ENCODE measurements at regions not wholly inside any gene's neighbourhood (a gene's known extent, or its start where the extent isn't known, plus 50 kb on each side); places are given as distances from the start of the nearest gene placed in this dataset.

DNA sequence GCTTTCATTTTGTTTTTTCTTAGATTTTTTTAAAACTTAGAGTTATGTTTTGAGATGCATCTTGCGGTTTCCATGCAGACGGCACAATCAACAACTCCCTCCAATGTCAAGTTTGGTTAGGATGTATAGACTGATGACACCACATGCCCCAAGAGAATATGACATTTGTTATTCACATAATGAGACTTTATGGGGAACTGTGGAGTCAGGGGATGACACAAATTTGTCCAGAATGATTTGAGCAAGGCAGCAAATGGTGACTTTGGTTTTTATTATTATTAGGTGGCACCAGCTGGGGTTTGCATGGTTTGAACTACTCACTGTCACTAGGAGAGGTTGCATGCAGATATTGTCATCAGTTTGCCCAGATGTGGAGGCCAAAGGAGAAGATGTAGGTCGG is 461.8 kb upstream of the PRKX start (continued):
- TF ChIP-seq, protein P1, sequence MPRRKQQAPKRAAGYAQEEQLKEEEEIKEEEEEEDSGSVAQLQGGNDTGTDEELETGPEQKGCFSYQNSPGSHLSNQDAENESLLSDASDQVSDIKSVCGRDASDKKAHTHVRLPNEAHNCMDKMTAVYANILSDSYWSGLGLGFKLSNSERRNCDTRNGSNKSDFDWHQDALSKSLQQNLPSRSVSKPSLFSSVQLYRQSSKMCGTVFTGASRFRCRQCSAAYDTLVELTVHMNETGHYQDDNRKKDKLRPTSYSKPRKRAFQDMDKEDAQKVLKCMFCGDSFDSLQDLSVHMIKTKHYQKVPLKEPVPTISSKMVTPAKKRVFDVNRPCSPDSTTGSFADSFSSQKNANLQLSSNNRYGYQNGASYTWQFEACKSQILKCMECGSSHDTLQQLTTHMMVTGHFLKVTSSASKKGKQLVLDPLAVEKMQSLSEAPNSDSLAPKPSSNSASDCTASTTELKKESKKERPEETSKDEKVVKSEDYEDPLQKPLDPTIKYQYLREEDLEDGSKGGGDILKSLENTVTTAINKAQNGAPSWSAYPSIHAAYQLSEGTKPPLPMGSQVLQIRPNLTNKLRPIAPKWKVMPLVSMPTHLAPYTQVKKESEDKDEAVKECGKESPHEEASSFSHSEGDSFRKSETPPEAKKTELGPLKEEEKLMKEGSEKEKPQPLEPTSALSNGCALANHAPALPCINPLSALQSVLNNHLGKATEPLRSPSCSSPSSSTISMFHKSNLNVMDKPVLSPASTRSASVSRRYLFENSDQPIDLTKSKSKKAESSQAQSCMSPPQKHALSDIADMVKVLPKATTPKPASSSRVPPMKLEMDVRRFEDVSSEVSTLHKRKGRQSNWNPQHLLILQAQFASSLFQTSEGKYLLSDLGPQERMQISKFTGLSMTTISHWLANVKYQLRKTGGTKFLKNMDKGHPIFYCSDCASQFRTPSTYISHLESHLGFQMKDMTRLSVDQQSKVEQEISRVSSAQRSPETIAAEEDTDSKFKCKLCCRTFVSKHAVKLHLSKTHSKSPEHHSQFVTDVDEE (CRISPR knock-in tag; IDR thresholded peaks at IDR 0.05) = no peak
- TF ChIP-seq CSDC2 (CRISPR knock-in tag; IDR thresholded peaks at IDR 0.05) (no peak), ZC3H10 (CRISPR knock-in tag; IDR thresholded peaks at IDR 0.05) (no peak), OSR1 (CRISPR knock-in tag; IDR thresholded peaks at IDR 0.05) (no peak), TCF4 (CRISPR knock-in tag; IDR thresholded peaks at IDR 0.05; ENCODE audit: borderline replicate concordance) (no peak)
- TF ChIP-seq, protein P2, sequence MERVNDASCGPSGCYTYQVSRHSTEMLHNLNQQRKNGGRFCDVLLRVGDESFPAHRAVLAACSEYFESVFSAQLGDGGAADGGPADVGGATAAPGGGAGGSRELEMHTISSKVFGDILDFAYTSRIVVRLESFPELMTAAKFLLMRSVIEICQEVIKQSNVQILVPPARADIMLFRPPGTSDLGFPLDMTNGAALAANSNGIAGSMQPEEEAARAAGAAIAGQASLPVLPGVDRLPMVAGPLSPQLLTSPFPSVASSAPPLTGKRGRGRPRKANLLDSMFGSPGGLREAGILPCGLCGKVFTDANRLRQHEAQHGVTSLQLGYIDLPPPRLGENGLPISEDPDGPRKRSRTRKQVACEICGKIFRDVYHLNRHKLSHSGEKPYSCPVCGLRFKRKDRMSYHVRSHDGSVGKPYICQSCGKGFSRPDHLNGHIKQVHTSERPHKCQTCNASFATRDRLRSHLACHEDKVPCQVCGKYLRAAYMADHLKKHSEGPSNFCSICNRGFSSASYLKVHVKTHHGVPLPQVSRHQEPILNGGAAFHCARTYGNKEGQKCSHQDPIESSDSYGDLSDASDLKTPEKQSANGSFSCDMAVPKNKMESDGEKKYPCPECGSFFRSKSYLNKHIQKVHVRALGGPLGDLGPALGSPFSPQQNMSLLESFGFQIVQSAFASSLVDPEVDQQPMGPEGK (CRISPR knock-in tag; IDR thresholded peaks at IDR 0.05; ENCODE audit: borderline replicate concordance) = no peak

DNA sequence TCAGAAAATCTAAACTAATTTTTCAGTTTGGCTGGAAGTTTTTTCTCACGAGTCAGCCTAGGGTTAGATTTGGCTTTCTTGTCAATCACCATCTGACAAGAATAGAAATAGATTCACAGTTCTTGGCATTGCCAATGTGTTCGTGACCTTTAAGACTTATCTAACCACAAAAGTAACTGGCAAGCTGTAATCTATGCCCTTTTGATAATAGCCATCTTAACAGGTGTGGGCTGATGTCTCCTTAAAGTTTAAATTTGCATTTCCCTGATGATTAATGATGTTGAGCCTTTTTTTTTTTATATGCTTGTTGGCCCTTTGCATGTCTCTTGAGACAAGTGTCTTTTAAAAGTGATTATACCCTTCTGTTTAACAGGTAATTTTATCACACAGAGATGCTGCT is 460.3 kb upstream of the PRKX start:
- TF ChIP-seq, protein P3, sequence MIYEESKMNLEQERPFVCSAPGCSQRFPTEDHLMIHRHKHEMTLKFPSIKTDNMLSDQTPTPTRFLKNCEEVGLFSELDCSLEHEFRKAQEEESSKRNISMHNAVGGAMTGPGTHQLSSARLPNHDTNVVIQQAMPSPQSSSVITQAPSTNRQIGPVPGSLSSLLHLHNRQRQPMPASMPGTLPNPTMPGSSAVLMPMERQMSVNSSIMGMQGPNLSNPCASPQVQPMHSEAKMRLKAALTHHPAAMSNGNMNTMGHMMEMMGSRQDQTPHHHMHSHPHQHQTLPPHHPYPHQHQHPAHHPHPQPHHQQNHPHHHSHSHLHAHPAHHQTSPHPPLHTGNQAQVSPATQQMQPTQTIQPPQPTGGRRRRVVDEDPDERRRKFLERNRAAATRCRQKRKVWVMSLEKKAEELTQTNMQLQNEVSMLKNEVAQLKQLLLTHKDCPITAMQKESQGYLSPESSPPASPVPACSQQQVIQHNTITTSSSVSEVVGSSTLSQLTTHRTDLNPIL (CRISPR knock-in tag; IDR thresholded peaks at IDR 0.05; ENCODE audit: low read depth) = no peak
- TF ChIP-seq RARB (CRISPR knock-in tag; IDR thresholded peaks at IDR 0.05) (no peak), ZC3H10 (CRISPR knock-in tag; IDR thresholded peaks at IDR 0.05) (no peak), ESRRG (CRISPR knock-in tag; IDR thresholded peaks at IDR 0.05) (no peak), ZNF565 (CRISPR knock-in tag; conservative IDR thresholded peaks at IDR 0.05; ENCODE audit: low read depth) (no peak), TCF4 (CRISPR knock-in tag; IDR thresholded peaks at IDR 0.05; ENCODE audit: borderline replicate concordance) (no peak), ISL1 (CRISPR knock-in tag; IDR thresholded peaks at IDR 0.05) (no peak), CSDC2 (CRISPR knock-in tag; IDR thresholded peaks at IDR 0.05) (no peak), BACH2 (CRISPR knock-in tag; IDR thresholded peaks at IDR 0.05; ENCODE audit: borderline replicate concordance) (no peak), ZFP3 (CRISPR knock-in tag; IDR thresholded peaks at IDR 0.05) (no peak), ZNF70 (CRISPR knock-in tag; IDR thresholded peaks at IDR 0.05) (no peak), ARNTL (CRISPR knock-in tag; IDR thresholded peaks at IDR 0.05; ENCODE audit: borderline replicate concordance, low read depth) (no peak), ZFP30 (CRISPR knock-in tag; IDR thresholded peaks at IDR 0.05) (no peak), ZNF8 (CRISPR knock-in tag; IDR thresholded peaks at IDR 0.05) (no peak), TOX (CRISPR knock-in tag; IDR thresholded peaks at IDR 0.05; ENCODE audit: borderline replicate concordance) (no peak), GLIS3 (CRISPR knock-in tag; IDR thresholded peaks at IDR 0.05) (no peak)
- TF ChIP-seq, protein P4, sequence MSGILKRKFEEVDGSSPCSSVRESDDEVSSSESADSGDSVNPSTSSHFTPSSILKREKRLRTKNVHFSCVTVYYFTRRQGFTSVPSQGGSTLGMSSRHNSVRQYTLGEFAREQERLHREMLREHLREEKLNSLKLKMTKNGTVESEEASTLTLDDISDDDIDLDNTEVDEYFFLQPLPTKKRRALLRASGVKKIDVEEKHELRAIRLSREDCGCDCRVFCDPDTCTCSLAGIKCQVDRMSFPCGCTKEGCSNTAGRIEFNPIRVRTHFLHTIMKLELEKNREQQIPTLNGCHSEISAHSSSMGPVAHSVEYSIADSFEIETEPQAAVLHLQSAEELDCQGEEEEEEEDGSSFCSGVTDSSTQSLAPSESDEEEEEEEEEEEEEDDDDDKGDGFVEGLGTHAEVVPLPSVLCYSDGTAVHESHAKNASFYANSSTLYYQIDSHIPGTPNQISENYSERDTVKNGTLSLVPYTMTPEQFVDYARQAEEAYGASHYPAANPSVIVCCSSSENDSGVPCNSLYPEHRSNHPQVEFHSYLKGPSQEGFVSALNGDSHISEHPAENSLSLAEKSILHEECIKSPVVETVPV (CRISPR knock-in tag; IDR thresholded peaks at IDR 0.05) = no peak
- TF ChIP-seq, protein P5, sequence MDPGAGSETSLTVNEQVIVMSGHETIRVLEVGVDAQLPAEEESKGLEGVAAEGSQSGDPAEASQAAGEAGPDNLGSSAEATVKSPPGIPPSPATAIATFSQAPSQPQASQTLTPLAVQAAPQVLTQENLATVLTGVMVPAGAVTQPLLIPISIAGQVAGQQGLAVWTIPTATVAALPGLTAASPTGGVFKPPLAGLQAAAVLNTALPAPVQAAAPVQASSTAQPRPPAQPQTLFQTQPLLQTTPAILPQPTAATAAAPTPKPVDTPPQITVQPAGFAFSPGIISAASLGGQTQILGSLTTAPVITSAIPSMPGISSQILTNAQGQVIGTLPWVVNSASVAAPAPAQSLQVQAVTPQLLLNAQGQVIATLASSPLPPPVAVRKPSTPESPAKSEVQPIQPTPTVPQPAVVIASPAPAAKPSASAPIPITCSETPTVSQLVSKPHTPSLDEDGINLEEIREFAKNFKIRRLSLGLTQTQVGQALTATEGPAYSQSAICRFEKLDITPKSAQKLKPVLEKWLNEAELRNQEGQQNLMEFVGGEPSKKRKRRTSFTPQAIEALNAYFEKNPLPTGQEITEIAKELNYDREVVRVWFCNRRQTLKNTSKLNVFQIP (CRISPR knock-in tag; IDR thresholded peaks at IDR 0.05; ENCODE audit: borderline replicate concordance, low read depth) = no peak
- TF ChIP-seq, protein P2 (CRISPR knock-in tag; IDR thresholded peaks at IDR 0.05; ENCODE audit: borderline replicate concordance) = no peak
- ATAC-seq = no peak
